ENCODE measurements at regions not wholly inside any gene's neighbourhood (a gene's known extent, or its start where the extent isn't known, plus 50 kb on each side); places are given as distances from the start of the nearest gene placed in this dataset.

DNA sequence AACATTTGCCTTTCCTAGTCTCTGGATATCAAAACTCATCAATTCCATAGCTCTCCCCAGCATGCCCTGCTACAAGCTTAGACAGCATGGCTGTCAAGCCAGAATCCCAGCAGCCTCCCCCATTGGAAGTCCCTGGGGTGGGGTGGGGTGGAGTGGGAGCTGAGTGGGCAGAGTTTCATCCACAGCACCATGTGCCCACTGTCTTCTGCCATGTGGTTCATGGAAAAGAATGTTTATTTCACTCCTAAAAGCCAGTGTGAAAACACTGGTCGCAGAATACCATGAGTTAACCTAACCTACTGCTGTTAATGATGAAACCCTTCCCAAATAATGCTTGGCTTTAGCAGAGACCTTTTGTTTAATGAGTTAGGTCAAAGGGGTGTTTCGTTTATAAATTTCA is 80.2 kb upstream of the KIRREL3 start:
- TF ChIP-seq, protein P1, sequence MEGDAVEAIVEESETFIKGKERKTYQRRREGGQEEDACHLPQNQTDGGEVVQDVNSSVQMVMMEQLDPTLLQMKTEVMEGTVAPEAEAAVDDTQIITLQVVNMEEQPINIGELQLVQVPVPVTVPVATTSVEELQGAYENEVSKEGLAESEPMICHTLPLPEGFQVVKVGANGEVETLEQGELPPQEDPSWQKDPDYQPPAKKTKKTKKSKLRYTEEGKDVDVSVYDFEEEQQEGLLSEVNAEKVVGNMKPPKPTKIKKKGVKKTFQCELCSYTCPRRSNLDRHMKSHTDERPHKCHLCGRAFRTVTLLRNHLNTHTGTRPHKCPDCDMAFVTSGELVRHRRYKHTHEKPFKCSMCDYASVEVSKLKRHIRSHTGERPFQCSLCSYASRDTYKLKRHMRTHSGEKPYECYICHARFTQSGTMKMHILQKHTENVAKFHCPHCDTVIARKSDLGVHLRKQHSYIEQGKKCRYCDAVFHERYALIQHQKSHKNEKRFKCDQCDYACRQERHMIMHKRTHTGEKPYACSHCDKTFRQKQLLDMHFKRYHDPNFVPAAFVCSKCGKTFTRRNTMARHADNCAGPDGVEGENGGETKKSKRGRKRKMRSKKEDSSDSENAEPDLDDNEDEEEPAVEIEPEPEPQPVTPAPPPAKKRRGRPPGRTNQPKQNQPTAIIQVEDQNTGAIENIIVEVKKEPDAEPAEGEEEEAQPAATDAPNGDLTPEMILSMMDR (IDR thresholded peaks at IDR 0.05; ENCODE audit: insufficient read depth, low read depth, low read length) = no peak
- no peak for TF ChIP-seq EZH2 (IDR thresholded peaks at IDR 0.05; ENCODE audit: insufficient read depth, low read length)

All from astrocyte (in vitro differentiated cells and primary cell).